ENCODE measurements at regions not wholly inside any gene's neighbourhood (a gene's known extent, or its start where the extent isn't known, plus 50 kb on each side); places are given as distances from the start of the nearest gene placed in this dataset.

GRCh38 chr18:24885276-24885675 lies 424.8 kb downstream of the HRH4 start:
- no peaks in the 10 kb centered on the region for H3K27me3 ChIP-seq
- H3K4me1 ChIP-seq (replicated peaks in 1 of 2) = no peaks in the 10 kb centered on the region
- H3K36me3 ChIP-seq (replicated peaks in 1 of 2) = no peaks in the 10 kb centered on the region
- intact Hi-C loops (cut with DNase I) = no loop called here
- H3K9me3 ChIP-seq (replicated peaks in 1 of 3) = no peaks in the 10 kb centered on the region
- no peak overlapping the region for H3K27ac ChIP-seq
- 51 to 62% (median 61%) methylated on average over 2 of the region's 2 CpGs for WGBS, 4 donors
- DNase-seq = no peak
- TF ChIP-seq CTCF (IDR thresholded peaks at IDR 0.05) (no peak), POLR2A (IDR thresholded peaks at IDR 0.05) (no peak)
- no peak overlapping the region for H3K4me3 ChIP-seq

- DNase-seq = no peak
- Histone ChIP-seq H3K27ac (no peak overlapping the region), H3K4me3 (no peak overlapping the region), H3K36me3 (replicated peaks in 1 of 2) (no peaks in the 10 kb centered on the region), H3K9me3 (replicated peaks in 1 of 3) (no peaks in the 10 kb centered on the region), H3K27me3 (no peaks in the 10 kb centered on the region), H3K4me1 (replicated peaks in 1 of 2) (no peaks in the 10 kb centered on the region)
- intact Hi-C loops (cut with DNase I) = no loop called here
- WGBS, 4 donors = 34 to 47% (median 47%) methylated on average over 2 of the region's 2 CpGs
- TF ChIP-seq CTCF (IDR thresholded peaks at IDR 0.05) = no peak
- no peak for TF ChIP-seq POLR2A (IDR thresholded peaks at IDR 0.05)
These were observed 434.4 kb downstream of the HRH4 start for GRCh38 chr18:24894880-24895279.

- no peaks in the 10 kb centered on the region for H3K27me3 ChIP-seq
- H3K4me3 ChIP-seq = no peak overlapping the region
- TF ChIP-seq POLR2A (IDR thresholded peaks at IDR 0.05) = no peak
- TF ChIP-seq CTCF (IDR thresholded peaks at IDR 0.05) = no peak
- intact Hi-C loops (cut with DNase I) = no loop called here
- H3K36me3 ChIP-seq (replicated peaks in 1 of 2) = no peaks in the 10 kb centered on the region
- no peak overlapping the region for H3K27ac ChIP-seq
- H3K4me1 ChIP-seq (replicated peaks in 1 of 2) = no peaks in the 10 kb centered on the region
- no peak for DNase-seq
- no peaks in the 10 kb centered on the region for H3K9me3 ChIP-seq (replicated peaks in 1 of 3)
- WGBS, 4 donors = 89 to 100% (median 96%) methylated on average over 1 of the region's 1 CpG
These were observed 437.0 kb downstream of the HRH4 start for GRCh38 chr18:24897461-24897860.

GRCh38 chr18:24910221-24910620 lies 441.7 kb downstream of the ZNF521 start:
- Histone ChIP-seq H3K4me3 (no peak overlapping the region), H3K27ac (no peak overlapping the region), H3K27me3 (no peaks in the 10 kb centered on the region), H3K36me3 (replicated peaks in 1 of 2) (no peaks in the 10 kb centered on the region), H3K4me1 (replicated peaks in 1 of 2) (no peaks in the 10 kb centered on the region), H3K9me3 (replicated peaks in 1 of 3) (no peaks in the 10 kb centered on the region)
- TF ChIP-seq CTCF (IDR thresholded peaks at IDR 0.05) = no peak
- TF ChIP-seq POLR2A (IDR thresholded peaks at IDR 0.05) = no peak
- intact Hi-C loops (cut with DNase I) = no loop called here
- DNase-seq = no peak

Measured in adrenal gland (tissue), 9 donors.